ENCODE measurements at regions not wholly inside any gene's neighbourhood (a gene's known extent, or its start where the extent isn't known, plus 50 kb on each side); places are given as distances from the start of the nearest gene placed in this dataset.

- Histone ChIP-seq H3K4me1 (no peaks in the 10 kb centered on the region), H3K4me3 (no peak overlapping the region), H3K36me3 (replicated peaks in 1 of 2; ENCODE audit: insufficient read depth in 1 of 2, low read depth in 2 of 2) (no peaks in the 10 kb centered on the region), H3K27ac (no peak overlapping the region), H3K9me3 (no peaks in the 10 kb centered on the region), H3K27me3 (no peaks in the 10 kb centered on the region)
- TF ChIP-seq POLR2A (IDR thresholded peaks at IDR 0.05) (no peak), CTCF (IDR thresholded peaks at IDR 0.05) (no peak)
- no peak for DNase-seq
- intact Hi-C loops (cut with DNase I) = no loop called here
- ATAC-seq = no peak
- 65 to 76% methylated on average over 9 of the region's 9 CpGs for WGBS, 2 donors
Measured at GRCh38 chrX:5748586-5749150, 480.0 kb downstream of the NLGN4X start.

GRCh38 chrX:5746231-5746630, 482.4 kb downstream of the NLGN4X start:
- no peak overlapping the region for H3K4me3 ChIP-seq
- DNase-seq = no peak
- 42 to 57% methylated on average over 4 of the region's 4 CpGs for WGBS, 2 donors
- no peaks in the 10 kb centered on the region for H3K36me3 ChIP-seq (replicated peaks in 1 of 2; ENCODE audit: insufficient read depth in 1 of 2, low read depth in 2 of 2)
- H3K27me3 ChIP-seq = no peaks in the 10 kb centered on the region
- no peak for ATAC-seq
- no peak for TF ChIP-seq POLR2A (IDR thresholded peaks at IDR 0.05)
- TF ChIP-seq CTCF (IDR thresholded peaks at IDR 0.05) = no peak
- intact Hi-C loops (cut with DNase I) = no loop called here
- H3K4me1 ChIP-seq = no peaks in the 10 kb centered on the region
- H3K27ac ChIP-seq = no peak overlapping the region
- H3K9me3 ChIP-seq = no peaks in the 10 kb centered on the region

GRCh38 chrX:5733501-5733900, 495.2 kb downstream of the NLGN4X start:
- H3K4me1 ChIP-seq = no peaks in the 10 kb centered on the region
- H3K27me3 ChIP-seq = no peaks in the 10 kb centered on the region
- no peaks in the 10 kb centered on the region for H3K9me3 ChIP-seq
- TF ChIP-seq POLR2A (IDR thresholded peaks at IDR 0.05) (no peak), CTCF (IDR thresholded peaks at IDR 0.05) (no peak)
- ATAC-seq (no peak), DNase-seq (no peak)
- H3K27ac ChIP-seq = no peak overlapping the region
- no peak overlapping the region for H3K4me3 ChIP-seq
- H3K36me3 ChIP-seq (replicated peaks in 1 of 2; ENCODE audit: insufficient read depth in 1 of 2, low read depth in 2 of 2) = no peaks in the 10 kb centered on the region
- 33 to 40% methylated on average over 3 of the region's 3 CpGs for WGBS, 2 donors
- intact Hi-C loops (cut with DNase I) = no loop called here

GRCh38 chrX:5730556-5730955, 498.1 kb downstream of the NLGN4X start:
- H3K27me3 ChIP-seq = no peaks in the 10 kb centered on the region
- H3K9me3 ChIP-seq = no peaks in the 10 kb centered on the region
- no peak overlapping the region for H3K27ac ChIP-seq
- H3K36me3 ChIP-seq (replicated peaks in 1 of 2; ENCODE audit: insufficient read depth in 1 of 2, low read depth in 2 of 2) = no peaks in the 10 kb centered on the region
- H3K4me1 ChIP-seq = no peaks in the 10 kb centered on the region
- 45 to 47% methylated on average over 2 of the region's 2 CpGs for WGBS, 2 donors
- no peak overlapping the region for H3K4me3 ChIP-seq
- intact Hi-C loops (cut with DNase I) = no loop called here
- ATAC-seq = no peak
- no peak for DNase-seq
- TF ChIP-seq CTCF (IDR thresholded peaks at IDR 0.05) (no peak), POLR2A (IDR thresholded peaks at IDR 0.05) (no peak)

- Histone ChIP-seq H3K4me3 (no peak overlapping the region), H3K9me3 (no peaks in the 10 kb centered on the region), H3K4me1 (no peaks in the 10 kb centered on the region), H3K36me3 (replicated peaks in 1 of 2; ENCODE audit: insufficient read depth in 1 of 2, low read depth in 2 of 2) (no peaks in the 10 kb centered on the region), H3K27ac (no peak overlapping the region), H3K27me3 (no peaks in the 10 kb centered on the region)
- TF ChIP-seq CTCF (IDR thresholded peaks at IDR 0.05) (no peak), POLR2A (IDR thresholded peaks at IDR 0.05) (no peak)
- 37 to 66% methylated on average over 5 of the region's 5 CpGs for WGBS, 2 donors
- ATAC-seq (no peak), DNase-seq (peak in 1 of 4 donors; percentile 26)
- intact Hi-C loops (cut with DNase I) = no loop called here
Measured at GRCh38 chrX:5726224-5726623, 502.4 kb downstream of the NLGN4X start.
